ENCODE measurements at regions not wholly inside any gene's neighbourhood (a gene's known extent, or its start where the extent isn't known, plus 50 kb on each side); places are given as distances from the start of the nearest gene placed in this dataset.

DNA sequence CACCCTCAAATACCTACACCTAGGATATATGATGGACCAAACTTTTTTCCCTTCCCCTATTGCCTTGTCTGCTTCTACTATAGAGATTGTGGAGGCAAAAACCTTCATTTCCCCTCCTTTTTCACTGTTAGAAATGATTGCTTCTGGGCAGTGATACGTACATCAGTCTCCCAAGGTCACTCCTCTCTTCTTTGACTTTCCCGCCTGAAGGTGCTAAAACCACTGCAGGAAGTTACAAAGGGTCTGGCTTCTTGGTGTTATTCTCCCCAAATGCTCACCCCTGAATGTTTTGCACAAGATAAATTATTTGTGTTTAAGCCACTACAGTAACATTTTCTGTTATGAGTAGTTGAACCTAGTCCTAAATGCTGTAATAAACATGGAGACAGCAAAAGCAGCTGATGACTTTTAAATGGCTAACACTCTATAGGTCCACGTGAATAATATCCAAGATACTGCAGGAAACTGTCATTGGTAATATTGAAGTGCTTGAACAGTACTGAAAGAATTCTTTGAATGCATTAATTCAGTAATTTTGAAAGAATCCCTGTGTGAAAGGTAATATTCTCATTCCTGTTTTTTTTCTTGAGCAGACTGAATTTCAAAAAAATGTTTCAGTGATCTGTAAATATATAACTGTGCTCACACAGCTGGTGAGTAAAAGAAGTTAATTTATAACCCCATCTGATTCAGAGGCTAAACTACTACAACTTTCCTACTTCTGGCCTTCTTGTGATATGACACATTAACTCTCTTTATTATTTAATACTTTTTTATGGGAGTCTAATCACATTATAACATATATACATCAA is 865.1 kb downstream of the EFNB2 start:
- DNase-seq: no peak

DNA sequence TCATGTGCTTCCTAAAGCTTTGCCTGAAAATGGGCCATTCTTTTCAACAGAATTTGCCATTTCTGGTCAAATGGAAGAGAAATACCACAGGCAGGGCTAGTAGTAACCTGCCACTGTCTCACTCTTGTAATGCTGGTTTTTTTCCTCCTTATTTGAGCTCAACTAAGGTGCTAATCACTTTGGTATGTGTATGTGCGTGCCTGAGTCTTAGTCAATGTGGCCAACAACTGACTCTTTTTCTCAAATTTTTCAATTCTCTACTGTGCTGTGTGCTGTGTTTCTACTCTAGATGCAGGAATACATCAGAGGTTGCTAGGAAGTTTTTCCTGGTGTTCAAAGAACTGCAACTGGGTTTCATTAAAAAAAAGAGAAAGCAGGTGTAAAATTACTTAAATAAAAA is 870.2 kb downstream of the EFNB2 start:
- DNase-seq: no peak

DNA sequence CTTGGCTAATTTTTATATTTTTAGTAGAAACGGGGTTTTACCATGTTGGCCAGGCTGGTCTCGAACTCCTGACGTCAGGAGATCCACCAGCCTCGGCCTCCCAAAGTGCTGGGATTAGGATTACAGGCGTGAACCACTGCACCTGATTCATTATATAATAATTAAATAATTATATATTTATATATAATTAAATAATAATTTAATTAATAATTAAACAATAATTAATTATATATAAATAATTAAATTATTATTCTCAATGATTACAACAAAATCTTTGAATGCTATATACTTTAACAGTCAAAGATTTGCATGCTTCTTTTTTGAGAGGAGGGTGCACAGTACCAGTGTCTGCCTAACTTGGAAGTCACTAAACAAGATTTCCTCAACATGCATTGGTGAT is 872.3 kb downstream of the EFNB2 start:
- DNase-seq: no peak

DNA sequence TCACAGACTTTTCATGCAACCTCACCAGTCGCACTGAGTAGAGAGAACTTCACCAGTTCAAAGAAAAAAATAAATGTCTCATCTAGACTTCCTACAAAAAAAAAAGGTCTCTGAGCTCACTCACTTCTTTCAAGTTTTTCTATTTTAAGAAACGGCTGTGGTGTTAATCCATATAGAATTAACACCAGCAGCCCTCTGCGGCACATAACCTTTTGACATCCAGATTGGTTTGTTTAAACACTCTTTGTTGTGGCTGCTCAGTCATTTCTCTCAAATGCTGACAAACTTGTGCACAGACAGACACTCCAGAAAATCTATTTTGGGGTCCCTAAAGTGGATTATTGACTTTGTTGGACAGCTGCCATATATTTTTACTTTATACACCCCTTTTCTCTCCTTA is 874.9 kb downstream of the EFNB2 start:
- DNase-seq: no peak

DNA sequence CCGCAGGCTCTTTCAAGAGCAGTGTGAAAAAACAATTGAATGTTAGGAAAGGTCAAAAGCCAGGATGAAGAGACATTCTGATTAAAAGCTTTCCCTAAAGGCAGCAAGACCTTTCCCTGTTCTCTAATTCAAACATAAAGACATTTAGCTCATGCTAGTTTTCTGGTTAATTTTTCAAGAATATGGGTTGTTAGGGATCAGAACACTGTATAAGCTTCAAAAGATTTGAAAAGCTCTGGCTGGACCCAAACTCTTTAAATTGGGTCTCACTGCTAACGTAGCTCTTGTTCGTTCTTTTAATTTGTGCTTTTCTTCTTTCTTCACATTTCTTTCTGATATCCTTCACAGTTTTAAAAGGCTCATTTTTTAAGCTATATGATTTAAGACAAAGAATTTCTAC is 877.0 kb downstream of the EFNB2 start:
- DNase-seq: no peak

DNA sequence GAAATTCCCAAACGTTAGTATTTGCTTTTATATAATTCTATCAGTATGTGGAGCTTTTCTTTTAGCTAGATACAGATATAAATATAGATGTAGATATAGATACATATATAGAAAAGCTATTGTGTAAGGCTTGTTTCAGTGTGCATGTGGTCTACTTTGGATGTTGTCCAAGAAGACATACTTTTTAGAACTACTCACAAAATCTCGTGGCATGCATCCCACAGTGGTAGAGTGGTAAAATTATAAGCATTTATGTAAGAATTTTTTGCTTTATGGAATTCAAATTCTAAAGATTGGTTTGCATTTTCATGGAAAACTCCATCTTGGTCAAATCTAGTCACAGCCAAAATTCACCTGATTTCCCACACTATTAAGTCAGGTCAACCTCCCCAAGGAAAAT is 880.4 kb downstream of the EFNB2 start:
- no peak for DNase-seq

DNA sequence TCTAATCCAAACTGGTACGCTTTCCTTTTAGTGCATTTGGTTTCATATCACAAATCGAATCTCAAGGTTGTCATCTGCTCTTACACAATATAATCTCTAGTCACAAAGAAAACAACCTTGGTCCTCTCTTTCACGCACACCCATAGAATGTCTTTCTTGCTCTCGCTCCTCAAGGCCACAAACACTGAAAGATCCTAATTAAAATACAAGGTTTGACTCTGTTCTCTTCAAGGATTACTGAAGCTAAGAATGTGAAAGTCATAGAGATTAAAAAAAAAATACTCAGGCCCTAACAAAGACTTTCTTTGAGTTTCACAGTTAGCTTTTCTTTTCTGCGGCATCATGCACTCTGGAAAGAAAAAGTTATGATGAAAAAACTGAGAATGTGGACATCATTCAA is 891.5 kb downstream of the EFNB2 start:
- DNase-seq: no peak

DNA sequence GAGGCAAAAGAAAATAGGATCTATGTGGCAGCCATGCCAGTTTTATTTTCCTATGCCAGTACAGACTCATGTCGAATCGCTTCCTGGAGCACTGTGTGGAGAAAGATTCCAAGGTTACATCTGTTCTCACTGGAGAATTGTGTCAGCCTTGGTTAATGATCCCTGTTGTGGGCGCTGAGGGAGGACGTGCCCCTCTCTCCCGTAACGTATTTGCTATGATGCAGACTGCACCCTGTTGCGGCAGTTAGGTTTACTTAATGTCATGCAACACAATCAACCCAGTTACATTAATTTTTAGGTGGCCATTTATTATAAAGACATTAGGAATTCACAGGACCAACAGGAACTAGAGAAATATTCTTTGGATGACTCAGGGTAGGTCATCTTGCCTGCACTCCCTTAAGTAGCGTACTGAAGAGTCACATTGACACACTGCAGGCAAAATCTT is 892.9 kb downstream of the EFNB2 start:
- DNase-seq: no peak

DNA sequence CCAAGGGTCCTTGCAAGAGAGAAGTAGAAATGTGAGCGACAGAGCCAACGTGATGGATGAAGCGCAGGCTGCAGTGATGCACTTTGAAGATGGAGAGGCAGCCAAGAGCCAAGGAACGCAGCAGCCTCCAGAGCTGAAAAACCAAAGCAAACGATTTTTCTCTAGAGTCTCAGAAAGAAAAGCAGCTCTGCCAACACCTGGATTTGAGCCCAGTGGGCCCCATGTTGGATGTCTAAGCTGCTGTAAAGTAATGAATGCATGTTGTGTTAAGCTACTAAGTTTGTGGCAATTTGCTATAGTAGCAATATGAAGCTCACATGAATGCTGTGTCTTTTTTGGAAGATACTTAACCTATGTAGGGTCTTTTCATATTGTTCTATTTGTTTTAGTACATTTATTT is 894.3 kb downstream of the EFNB2 start:
- no peak for DNase-seq

DNA sequence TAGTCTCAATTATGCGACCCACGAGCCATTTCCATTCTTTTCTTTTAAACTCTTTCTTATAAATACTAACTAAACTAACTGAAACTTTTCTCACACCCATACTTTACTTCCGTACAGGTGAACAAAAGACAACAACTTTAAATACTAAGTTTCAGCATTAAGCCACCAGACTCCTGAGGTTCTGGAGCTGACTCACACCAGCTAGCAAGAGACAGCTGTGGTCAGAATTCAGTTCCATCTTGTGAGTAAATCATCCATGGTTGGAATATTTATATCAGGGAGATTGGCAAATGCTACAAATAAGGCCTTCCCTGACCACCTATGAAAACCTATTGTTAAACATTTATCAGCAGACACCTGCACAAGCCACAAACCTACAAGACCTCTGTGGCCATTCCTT is 897.0 kb downstream of the EFNB2 start:
- no peak for DNase-seq

DNA sequence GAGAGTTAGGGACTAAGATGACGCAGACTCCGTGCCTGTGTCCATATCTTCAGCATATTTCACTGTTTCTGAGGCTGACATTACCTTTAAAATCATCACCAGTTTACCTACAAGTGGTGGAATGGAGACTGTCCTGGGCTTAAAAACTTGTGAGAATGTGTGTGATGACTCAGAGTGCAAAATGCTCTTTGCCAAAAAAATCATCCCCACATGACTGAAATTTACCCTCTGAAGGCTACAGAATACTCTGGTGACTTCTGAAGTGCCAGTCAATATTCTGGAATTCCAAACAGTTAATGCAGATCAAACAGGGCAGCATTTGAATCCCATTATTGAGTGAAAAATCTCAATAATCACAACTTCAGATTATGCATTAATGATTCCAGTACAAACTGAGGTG is 901.4 kb downstream of the EFNB2 start:
- no peak for DNase-seq

DNA sequence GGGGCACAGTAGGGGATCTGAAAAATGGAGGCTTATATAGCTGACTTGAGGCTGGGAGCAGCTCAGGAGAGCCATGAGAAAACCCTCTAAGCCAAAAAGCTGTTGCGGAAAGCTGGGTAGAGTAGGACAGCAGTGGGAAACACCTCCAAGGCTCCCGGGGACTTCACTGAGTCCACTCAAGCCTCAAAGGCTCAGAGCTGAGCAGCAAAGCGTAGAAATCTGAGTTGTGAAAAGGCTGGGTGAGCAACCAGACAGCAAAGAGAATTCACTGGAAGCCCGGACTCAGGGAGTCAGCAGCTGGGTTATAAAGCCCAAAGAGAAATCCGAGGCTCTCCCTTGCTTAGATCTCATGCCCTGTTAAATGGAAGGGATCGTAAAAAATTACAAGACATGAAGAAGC is 905.0 kb downstream of the EFNB2 start:
- DNase-seq: no peak

DNA sequence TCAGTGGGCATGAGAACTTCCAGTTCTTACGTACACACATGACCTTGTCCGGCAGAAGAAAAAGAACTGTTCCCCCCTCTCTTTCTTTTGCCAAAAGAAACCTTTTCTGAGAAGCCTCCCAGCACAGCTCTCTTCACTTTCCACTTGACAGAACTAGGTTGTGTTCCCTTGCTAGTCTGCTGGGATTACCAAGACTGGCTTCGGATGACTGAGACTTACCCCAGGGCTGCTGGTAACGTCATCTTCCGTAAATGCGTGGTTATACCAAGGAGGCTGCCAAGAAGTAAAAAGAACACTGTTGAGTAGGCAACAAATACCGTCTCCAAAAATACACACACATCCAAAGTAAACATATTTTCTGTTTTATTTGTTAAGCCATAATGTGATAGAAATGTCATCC is 908.2 kb downstream of the EFNB2 start:
- no peak for DNase-seq

DNA sequence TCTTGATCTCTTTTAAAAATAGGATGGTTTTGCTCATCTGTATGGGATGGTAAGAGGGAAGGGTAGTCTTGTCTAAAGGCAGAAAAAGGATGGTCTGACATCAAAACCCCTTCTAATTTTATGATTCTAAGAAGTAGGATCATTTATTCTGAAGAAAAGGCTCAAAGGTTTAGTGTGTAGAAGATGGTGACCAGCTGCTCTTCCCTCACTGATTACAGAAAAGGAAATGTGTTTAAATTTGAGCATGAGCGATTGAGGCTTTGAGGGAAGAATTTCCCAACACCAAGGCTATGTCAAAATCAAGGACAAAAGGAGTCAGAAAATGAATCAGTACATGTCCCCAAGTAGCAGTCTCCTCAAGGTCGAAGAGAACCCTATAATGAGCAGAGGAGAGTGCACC is 909.8 kb downstream of the EFNB2 start:
- DNase-seq: no peak

DNA sequence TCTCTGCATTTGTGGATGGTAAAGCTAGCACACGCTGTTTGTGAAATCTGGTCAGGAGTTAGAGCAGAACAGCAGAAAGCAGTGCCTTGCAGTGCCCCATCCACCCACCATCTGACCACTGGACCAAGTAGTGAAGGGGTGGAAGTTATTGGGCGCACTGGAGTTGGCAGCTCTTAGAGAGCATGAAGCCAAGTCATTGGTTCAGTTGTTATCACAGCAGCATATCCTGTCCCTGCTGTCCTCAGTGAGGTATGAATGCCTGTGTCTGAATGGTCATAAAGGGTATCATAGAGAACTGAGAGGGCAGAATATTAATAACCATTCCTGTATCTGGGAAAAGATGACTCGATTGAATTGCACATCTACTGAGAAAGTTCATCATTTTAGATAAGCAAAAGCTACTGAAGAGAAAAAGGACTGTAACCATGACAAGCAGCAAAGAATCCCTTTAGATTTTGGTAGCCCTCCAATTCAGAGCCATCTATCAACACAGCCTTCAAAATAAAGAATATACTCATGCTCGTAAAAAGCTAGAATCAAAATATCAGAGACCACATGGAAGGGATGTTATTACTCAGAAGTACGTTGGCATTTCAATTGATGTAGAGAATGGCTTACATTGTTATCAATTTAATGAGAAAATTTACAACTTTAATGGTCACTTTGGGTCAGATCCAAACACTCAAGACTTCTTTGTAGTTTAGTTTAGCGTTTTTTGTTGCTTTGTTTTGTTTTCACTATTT is 919.0 kb downstream of the EFNB2 start:
- no peak for DNase-seq

DNA sequence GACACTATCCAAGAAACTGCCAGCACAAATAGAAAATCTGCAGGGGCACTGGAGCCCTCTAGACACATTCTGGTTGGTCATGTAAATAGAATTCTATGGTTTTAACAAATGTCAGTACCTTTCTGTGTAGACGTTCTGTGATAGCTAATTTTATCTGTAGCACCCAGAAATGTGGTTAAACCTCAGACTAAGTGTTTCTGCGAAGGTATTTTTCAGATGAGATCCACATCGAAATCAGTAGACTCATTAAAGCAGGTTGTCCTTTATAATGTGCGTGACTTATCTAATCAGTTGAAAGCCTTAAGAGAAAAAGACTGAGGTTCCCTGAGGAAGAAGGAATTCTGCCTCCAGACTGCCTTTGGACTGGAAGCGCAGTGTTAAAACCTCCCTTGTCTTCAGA is 922.9 kb downstream of the EFNB2 start:
- DNase-seq: no peak

DNA sequence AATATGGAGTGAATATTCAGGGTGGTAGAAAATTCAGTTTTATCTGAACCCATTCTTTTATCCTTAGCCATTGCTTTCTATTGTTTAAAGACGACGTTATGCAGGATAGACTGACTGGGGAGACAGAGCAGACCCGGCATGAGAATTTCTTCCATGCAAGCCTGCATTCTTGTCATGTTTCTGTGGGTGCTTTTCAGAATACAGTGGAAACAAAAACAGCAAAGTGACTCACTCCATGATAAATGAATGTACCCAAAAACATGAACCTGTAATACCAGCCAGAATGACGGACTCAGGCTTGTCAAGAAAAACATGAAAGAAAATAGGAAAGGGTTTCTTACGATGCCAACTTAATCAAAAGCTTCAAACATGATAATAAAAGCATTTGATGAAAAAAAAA is 924.0 kb downstream of the EFNB2 start:
- no peak for DNase-seq

DNA sequence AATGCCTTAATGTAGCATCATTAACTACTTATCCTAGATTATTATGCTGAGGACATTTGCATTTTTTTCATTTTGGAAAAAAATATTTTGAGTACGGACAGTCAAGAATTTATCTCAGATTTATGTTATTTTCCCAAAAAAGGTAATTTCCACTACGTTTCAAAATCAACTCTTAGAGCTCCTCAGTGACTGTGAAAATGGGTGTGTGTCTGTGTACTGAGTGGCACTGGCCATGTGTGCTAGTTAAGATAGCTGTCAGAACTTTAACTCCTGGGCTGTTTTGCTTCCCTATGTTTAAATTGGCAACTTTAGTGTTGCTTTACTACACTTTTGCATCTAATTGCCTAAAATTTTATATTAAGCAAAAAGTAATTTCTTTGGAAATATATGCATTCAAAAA is 927.4 kb downstream of the EFNB2 start:
- DNase-seq: no peak

DNA sequence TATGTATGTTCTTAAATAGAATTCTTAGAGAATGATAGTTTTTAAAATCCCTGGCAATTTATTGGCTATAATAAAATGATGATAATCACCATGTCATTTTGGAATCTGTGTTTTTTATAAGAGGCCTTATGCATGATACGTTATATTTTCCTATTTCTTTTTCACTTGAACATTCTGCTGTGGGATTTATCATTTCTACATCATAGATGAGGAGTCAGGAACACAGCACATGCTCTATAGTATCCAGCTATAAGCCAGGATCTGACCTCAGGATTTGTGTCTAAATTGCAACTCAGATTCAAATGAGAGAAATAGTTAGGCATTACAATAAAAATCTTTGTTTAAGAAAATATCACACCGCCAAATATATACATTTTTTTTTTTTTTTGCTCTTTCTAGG is 928.0 kb downstream of the EFNB2 start:
- DNase-seq: no peak

DNA sequence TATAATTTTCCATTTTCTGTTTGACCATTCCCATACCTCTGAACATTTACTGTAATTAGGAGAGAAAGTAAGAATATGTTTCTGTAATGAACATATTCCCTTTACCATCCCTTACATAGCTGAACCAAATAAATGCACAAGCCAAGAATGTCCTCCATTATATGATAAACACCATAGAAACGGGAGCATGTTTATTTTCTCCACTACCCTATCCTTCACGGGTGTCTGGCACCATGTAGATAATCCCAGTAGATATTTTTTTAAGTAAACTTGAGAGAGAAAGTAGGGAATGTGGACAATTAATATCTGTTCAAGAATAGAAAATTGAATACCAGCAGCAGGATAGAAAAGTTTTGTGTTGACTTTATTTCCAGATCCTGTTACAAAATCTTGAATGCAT is 928.4 kb downstream of the EFNB2 start:
- no peak for DNase-seq

DNA sequence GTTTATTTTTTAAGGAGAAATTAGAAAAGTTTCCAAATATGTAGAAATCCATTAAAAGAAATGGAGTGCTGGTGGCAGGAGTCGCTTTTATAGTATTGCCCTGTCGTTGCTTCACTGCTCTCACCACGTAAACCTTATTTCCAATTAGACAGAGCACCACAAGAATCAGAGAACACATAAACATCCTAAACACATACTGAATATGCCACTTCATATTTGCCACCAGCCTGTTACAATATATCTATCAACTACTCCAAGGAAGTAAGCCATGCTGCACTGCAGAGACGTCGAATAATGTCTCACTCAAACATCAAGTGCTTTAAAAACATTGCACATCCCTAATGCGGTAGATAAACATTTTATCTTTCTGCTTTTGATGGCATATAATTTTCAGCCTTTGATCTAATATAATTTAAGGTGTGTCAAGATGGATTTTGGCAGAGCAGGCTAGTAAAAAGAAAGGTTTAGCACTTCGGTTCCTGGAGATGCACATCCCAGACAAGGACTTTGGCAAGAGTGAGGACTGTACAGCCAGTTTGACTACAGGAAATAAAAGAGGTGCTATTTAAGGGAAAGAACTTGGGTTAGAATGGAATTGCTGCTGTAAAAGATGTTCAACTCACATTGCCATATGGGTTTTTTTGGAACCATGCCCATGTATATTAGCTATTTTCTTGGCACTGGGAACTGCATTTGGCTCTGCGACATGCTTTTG is 932.3 kb downstream of the EFNB2 start:
- DNase-seq: no peak

DNA sequence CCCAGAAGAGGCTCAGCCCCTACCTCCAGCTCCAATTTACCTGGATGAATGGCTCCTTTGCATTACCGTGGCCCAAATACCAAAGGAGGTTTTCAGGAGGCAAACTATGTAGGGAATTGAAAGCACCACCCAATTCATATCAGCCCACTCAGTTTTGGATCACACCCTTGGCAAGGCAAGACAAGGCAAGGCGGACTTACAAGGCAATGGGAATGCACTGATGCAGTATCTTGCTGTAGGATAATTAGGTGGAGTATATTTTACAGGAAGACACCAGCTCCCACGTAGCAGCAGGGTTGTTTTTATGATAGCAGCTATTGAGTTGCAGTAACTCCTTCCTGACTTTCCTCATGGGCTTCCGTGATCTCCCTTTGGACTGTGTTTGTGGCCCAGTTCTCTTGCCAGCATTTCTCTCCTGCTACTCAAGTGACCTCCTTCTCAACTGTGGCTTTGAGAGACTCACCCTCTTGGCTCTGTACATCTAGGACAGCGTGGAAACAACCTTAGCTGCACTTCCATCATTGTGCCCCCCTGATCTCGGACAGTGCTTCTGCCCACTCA is 935.9 kb downstream of the EFNB2 start:
- DNase-seq: no peak

DNA sequence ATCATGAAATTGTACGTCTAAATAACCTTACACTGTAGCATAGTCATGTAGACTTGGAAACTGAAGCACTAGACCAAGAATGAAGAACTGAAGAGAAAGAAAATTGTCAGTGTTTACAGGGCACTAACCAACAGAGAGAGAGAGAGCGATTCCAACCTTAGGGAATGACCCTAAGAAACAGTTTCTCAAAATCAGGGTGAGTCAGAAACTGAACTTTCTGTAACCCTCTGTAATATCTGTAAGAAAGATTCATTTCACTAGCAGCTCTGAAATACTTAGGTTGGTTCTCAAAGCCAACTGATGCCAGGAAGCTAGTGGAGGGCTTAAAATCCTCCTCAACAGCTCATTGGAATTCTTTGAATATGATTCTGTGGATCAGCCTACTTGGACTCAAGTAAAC is 936.9 kb downstream of the EFNB2 start:
- DNase-seq: no peak

DNA sequence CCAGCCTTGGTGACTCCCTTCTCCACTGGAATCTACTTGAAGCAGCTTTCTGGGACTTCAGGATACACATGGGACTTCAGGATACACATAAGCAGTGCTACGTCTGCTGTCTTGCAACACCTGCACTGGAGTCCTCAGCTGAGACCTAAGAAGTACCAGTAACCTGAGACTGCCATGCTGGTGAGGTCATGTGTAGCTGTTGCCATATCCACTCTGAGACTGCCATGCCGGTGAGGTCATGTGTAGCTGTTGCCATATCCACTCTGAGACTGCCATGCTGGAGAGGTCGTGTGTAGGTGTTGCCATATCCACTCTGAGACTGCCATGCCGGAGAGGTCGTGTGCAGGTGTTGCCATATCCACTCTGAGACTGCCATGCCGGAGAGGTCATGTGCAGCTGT is 937.9 kb downstream of the EFNB2 start:
- DNase-seq: no peak

Data from NCI-H1417 (cell line).